GM19468 (cell line): ENCODE measurements at regions not wholly inside any gene's neighbourhood (a gene's known extent, or its start where the extent isn't known, plus 50 kb on each side); places are given as distances from the start of the nearest gene placed in this dataset.
A peak's percentile ranks its signal among the peaks of the same experiment; 100 is the strongest.
"Not testable (repeated sequence)": the region's sequence is repeated elsewhere in the genome, so short reads cannot be mapped to it uniquely, and the experiment has no call there.

ENCODE experiments used
- ATAC-seq: cut with Tn5 transposase; IDR thresholded peaks from one replicate; pipeline ENCODE4 v1.9.1; 2021; ENCODE audit warnings: mild to moderate bottlenecking, moderate library complexity, moderate number of reproducible peaks; ENCODE audit not compliant: unreplicated experiment; ENCODE audit errors: extremely low read depth

- ATAC-seq: no peak
Measured at GRCh38 chr5:82728926-82729702, 348.1 kb downstream of the TMEM167A start.

DNA sequence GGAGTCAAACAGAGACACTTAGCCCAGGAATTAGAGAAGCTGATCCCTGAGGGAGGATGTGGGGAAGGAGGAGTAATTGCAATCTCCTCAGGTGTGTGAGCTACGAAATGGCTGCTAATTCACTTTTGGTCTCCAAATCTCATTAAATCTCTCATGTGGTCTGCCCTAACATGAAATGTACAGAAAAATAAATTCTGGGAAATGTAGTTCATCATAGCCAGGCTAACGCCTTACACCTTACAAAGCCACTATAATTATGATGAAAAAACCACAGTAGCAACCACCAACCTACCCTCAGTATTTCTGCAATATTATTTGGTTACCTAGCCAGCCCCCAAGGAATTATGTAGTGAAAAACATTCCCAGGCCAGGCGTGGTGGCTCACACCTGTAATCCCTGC lies 354.0 kb downstream of the TMEM167A start:
- no peak for ATAC-seq

DNA sequence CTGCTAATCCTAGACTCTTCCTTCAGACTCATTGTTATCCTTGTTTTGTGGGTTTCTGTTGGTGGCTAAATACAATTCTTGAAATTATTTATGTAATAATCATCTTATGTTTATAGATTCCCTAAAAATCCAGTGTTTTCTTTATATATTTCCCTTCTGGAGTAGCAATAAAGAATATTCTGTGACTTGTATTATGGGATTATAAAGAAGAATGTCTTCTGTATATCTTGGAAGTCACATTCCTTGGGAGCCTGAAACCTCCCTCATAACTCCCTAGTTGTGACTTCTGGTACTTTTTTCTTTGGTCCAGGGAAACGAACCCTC lies 356.1 kb downstream of the TMEM167A start:
- no peak for ATAC-seq

DNA sequence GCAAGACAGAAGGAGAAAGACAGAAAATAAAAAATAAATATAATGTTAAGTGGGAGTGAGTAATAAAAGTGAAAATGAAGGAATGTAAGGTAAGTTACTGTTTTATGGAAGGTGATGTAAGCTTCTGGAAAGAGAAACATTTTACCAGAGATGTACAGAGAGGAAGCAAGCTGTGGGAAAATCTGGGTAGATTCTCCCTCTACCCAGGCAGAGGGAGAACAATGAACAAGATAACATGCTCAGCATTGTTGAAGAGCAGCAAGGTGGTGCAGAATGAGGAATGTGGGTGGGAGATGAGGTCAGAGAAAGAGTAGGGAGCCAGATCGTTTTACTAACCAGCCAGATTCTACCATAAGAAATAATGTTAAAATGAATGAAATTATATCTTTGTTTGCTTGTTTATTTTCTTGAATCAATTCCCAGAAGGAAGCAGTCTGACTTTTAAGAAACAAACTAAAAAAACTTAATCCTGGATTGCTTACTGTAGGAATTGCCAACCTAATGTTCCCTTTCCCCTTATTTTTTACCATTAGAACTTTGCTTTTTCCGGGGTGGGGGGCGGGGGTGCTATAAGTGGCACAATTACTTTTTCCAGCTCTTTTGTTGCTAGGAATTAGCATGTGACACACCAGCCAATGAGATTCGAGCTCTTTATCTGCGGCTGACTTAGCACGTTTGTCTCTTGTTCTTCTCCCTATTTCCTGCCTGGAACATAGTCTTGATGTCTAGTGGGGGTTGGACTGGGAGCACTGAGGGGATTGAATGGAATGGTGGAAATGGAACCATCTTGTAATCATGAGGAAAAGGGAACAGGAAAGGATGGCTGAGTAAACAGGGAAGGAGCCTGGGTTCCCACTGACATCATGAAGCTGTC lies 356.7 kb downstream of the TMEM167A start:
- no peak for ATAC-seq

- peak; percentile 65 for ATAC-seq
Measured at GRCh38 chr5:82719368-82719767, 357.8 kb downstream of the TMEM167A start.

DNA sequence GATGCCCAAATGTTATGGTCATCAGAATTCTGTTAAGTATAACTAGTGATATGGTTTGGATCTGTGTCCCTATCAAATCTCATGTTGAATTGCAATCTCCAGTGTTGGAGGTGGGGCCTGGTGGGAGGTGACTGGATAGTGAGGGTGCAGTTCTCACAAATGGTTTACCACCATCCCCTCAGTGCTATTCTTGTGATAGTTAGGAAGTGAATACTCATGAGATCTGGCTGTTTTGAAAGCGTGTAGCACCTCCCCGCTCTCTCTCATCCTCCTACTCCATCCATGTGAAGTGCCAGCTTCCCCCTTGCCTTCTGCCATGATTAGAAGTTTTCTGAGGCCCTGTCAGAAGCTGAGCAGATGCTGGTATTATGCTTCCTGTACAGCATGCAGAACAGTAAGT lies 359.5 kb downstream of the TMEM167A start:
- ATAC-seq: no peak

DNA sequence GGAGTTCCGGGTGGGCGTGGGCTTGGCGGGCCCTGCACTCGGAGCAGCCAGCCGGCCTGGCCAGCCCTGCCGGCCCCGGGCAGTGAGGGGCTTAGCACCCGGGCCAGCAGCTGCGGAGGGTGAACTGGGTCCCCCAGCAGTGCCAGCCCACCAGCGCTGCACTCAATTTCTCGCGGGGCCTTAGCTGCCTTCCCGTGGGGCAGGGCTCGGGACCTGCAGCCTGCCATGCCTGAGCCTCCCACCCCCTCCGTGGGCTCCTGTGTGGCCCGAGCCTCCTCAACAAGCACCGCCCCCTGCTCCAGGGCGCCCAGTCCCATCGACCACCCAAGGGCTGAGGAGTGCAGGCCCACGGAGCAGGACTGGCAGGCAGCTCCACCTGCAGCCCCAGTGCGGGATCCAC lies 362.5 kb downstream of the TMEM167A start:
- not testable (repeated sequence) for ATAC-seq

DNA sequence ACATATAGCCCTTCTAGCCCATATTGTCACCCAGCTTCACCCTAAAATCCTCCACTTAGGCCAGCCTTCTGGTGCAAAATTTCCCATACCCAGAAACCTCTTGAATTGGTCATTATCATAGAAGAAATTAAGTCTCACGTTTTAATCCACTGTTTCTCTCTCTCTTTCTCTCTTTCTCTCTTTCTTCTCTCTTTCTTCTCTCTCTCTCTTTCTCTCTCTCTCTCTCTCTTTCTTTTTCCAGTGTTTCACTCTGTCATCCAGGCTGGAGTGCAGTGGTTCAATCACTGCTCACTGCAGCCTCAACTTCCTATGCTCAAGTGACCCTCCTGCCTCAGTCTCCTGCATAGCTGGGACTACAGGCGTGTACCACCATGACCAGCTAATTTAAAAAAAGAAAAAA lies 363.4 kb downstream of the TMEM167A start:
- ATAC-seq: no peak

DNA sequence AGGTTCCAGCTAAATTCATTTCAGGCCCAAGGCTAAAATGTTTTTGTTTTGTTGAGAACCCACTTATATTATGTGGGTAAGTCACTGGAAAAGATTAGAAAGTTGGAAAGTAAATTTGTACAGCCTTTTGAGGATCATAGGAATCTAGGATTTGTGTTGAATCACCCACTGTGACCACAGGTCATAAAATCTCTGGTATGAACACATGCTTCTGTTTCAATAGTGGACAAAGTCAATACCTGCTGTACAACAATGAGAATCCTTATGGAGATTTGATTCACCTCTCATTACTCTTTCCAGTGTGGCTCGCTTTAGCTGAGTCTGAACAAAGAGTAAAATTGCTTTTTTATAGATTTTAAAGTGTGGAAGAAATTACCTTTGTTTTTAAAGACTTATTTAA lies 369.5 kb downstream of the TMEM167A start:
- no peak for ATAC-seq

DNA sequence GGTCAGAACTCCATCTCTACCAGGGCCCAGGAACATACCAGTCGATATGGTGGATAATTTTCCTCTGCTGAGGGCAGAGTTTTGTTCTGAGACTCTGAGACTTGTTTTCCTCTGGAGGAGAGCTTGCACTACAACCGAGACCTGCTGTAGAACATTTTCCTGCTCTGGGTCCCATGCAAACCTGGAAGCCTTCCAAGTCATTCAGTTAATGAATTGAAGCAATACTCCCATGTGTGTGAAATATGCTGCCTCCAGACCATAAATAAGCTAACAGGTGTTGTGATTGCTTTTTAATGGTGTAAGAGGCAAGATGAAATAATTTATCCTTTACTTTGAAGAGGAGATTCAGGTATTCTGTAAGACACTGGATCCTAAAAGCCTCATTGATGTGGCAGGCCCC lies 372.8 kb downstream of the TMEM167A start:
- ATAC-seq: no peak

DNA sequence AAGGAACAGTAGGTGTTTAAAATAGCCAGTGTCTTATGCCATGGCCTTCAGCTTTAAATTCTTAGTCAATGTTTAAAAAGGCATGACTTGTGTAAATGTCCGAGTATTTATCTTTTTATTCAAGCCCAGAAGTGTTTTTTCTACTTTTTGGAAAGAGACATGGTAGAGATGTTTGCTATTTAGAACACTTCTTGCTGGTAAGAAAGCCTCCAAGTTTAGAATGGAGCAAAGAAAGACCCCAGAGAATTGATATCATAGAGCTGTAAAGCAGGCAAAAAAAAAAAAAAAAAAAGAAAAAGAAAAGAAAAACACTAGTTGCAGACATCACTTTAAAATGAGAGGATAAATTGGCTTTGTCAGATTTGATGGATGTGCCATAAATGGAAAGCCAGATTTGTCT lies 375.1 kb downstream of the TMEM167A start:
- ATAC-seq: no peak

GRCh38 chr5:82699737-82700136 lies 377.5 kb downstream of the TMEM167A start:
- ATAC-seq: no peak

GRCh38 chr5:82698026-82698425 lies 379.2 kb downstream of the TMEM167A start:
- no peak for ATAC-seq

DNA sequence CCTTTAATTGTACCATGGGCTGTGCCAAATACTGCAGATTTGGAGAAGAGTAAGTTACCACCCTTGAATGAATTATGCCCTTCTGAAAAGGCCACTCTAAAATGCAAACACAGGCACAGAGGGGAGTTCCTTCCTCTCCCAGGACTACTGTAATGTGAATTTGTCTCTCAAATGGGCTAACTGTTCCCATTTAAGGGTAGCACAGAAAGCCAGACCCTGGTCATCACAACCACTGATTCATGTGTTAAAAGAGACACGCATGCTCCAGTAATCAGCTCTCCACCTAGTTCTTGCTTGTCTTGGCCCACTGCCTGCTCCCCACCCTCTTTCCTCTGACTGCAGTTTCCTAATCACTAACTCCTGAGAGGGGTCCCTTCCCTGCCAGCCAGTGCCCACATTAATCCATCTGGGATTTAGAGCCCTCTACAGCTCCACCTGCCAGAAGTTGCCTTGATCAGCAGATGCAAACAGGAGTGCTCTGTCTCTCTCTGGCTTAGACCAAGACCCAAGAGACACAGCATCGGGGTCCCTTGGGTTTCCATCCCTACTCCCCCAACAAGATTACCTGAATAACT lies 382.4 kb downstream of the TMEM167A start:
- ATAC-seq: no peak

- no peak for ATAC-seq
Measured at GRCh38 chr5:82692826-82693225, 384.4 kb downstream of the TMEM167A start.

- no peak for ATAC-seq
Measured at GRCh38 chr5:82684659-82685058, 392.5 kb downstream of the TMEM167A start.

GRCh38 chr5:82684165-82684564 lies 393.0 kb downstream of the TMEM167A start:
- ATAC-seq: no peak

DNA sequence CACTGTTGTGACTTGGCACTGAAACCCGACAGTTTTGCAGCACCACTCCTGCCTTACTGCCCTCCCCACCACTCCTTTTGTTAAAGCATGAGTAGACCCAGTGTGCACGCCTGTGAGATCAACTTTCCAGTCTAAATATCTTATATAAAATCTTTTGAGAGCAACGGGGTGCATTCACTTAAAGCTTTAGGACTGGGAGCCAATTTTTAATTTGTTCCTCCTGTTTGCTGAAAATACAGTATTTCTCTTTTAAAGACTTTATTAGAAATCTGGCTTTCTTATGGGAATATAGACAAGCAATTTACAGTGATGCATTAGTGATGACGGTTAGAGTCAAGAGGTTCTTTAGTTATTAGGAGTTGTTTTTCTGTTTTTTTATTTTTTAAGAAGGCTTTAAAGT lies 397.5 kb downstream of the TMEM167A start:
- no peak for ATAC-seq

DNA sequence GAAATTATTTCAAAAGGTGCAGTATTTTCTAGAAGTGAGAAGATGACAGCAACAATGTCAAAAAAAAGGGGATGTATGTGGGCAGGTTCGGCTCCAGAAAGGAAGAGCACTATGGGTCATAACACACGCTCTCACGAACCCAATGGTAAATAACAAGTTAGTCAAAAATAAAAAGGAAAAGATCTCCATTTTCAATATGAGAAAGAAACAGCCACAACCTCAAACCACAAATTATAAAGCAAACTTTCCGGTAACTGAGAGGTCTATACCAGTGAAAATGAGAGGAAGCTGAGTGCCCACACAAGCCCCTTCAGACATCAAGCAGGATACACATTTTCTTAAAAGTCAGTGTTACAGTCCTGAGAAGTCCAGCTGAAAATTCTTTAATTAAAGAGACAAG lies 398.5 kb upstream of the RPS23 start:
- no peak for ATAC-seq

DNA sequence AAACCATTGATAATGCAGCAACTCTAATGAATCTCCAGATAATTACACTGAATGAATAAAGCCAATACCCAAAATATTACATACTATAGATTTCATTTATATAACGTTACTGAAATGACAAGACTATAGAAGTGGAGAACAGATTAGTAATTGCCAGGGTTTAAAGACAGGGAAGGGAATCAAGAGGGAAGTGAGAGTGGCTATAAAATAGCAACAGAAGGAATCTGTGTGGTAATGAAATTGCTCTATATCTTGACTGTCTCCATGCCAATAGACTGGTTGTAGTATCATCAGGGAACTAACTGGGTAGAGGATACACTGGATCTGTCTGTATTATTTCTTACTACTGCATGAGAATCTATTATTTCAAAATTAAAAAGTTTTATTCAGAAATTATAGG lies 396.5 kb upstream of the RPS23 start:
- ATAC-seq: no peak

- no peak for ATAC-seq
Measured at GRCh38 chr5:82673057-82673809, 395.1 kb upstream of the RPS23 start.
